NCI-H446 treated with DMSO at 0.1 percent for 48 hours (cell line): ENCODE measurements at regions not wholly inside any gene's neighbourhood (a gene's known extent, or its start where the extent isn't known, plus 50 kb on each side); places are given as distances from the start of the nearest gene placed in this dataset.
"Not testable (repeated sequence)": the region's sequence is repeated elsewhere in the genome, so short reads cannot be mapped to it uniquely, and the experiment has no call there.

Experiments used
- DNase-seq: peaks from one replicate; lab custom pipeline; 2025; lab: John Stamatoyannopoulos, UW

- not testable (repeated sequence) for DNase-seq
These were observed 885.6 kb upstream of the SLC39A10 start for GRCh38 chr2:194771394-194771793.

- DNase-seq: no peak
These were observed 888.0 kb upstream of the SLC39A10 start for GRCh38 chr2:194769030-194769429.

GRCh38 chr2:194765723-194766122 lies 891.3 kb upstream of the SLC39A10 start:
- DNase-seq: peak; percentile 83

GRCh38 chr2:194750926-194751325 lies 906.1 kb upstream of the SLC39A10 start:
- DNase-seq: no peak

GRCh38 chr2:194745557-194746146 lies 911.4 kb upstream of the SLC39A10 start:
- no peak for DNase-seq

- no peak for DNase-seq
These were observed 914.3 kb upstream of the SLC39A10 start for GRCh38 chr2:194742706-194743105.

GRCh38 chr2:194739217-194739616 lies 917.8 kb upstream of the SLC39A10 start:
- no peak for DNase-seq

GRCh38 chr2:194735837-194736542 lies 921.0 kb upstream of the SLC39A10 start:
- no peak for DNase-seq

- DNase-seq: no peak
These were observed 926.8 kb upstream of the SLC39A10 start for GRCh38 chr2:194730266-194730665.

- no peak for DNase-seq
These were observed 931.9 kb upstream of the SLC39A10 start for GRCh38 chr2:194725169-194725568.

GRCh38 chr2:194723446-194723845 lies 933.6 kb upstream of the SLC39A10 start:
- peak; percentile 73 for DNase-seq

GRCh38 chr2:194721227-194721626 lies 935.8 kb upstream of the SLC39A10 start:
- DNase-seq: no peak

- DNase-seq: no peak
These were observed 936.6 kb upstream of the SLC39A10 start for GRCh38 chr2:194720462-194720861.

GRCh38 chr2:194718881-194719280 lies 938.1 kb upstream of the SLC39A10 start:
- peak; percentile 73 for DNase-seq

GRCh38 chr2:194714541-194714940 lies 942.5 kb upstream of the SLC39A10 start:
- DNase-seq: no peak

GRCh38 chr2:194709840-194710239 lies 947.2 kb upstream of the SLC39A10 start:
- DNase-seq: no peak

GRCh38 chr2:194706179-194706578 lies 950.8 kb upstream of the SLC39A10 start:
- no peak for DNase-seq

GRCh38 chr2:194705398-194705797 lies 951.6 kb upstream of the SLC39A10 start:
- DNase-seq: no peak

GRCh38 chr2:194700726-194701125 lies 956.3 kb upstream of the SLC39A10 start:
- DNase-seq: no peak

- DNase-seq: no peak
These were observed 956.9 kb upstream of the SLC39A10 start for GRCh38 chr2:194700116-194700515.

GRCh38 chr2:194698012-194698411 lies 959.0 kb upstream of the SLC39A10 start:
- DNase-seq: no peak

- DNase-seq: no peak
These were observed 959.6 kb upstream of the SLC39A10 start for GRCh38 chr2:194697439-194697838.

GRCh38 chr2:194696690-194697089 lies 960.3 kb upstream of the SLC39A10 start:
- no peak for DNase-seq

- DNase-seq: no peak
These were observed 970.5 kb upstream of the SLC39A10 start for GRCh38 chr2:194686569-194686968.
